GM21528 (cell line): ENCODE measurements at regions not wholly inside any gene's neighbourhood (a gene's known extent, or its start where the extent isn't known, plus 50 kb on each side); places are given as distances from the start of the nearest gene placed in this dataset.
A peak's percentile ranks its signal among the peaks of the same experiment; 100 is the strongest.

Experiments
- ATAC-seq: cut with Tn5 transposase; IDR thresholded peaks from one replicate; pipeline ENCODE4 v1.9.1; 2021; ENCODE audit warnings: mild to moderate bottlenecking, moderate library complexity; ENCODE audit not compliant: unreplicated experiment, low FRiP score

DNA sequence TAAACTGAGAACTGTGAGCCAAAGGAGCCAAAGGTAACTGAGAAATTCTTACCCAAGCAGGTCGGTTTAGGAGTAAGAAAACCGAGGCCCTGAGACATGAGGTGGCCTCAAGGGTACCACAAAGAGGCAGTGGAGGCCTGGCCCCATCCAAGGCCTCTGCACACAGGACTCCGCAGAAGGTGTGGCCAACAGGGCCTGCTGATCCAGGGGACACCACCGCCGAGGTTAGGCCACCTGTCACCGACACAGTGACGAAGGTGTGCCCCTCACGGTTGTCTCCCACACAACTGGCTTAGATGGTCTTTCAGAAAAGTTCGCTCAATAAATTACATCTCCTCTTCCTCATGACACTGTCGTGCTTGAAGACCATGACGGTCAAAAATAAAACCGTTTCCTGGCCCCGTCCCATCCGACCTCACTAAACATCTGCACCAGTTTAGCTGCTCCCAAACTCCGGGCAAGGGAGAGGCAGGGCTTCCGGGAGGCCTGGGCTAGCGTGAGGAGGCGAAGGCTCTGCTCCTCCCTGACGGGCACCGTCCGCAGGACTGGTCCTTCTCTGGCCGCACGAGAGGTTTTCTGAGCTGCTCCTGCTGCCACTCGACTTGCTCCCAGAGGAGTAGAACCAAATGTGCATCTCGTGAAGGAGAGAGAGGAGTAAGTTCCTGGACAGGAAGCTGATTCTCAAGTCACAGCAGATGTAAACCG, 442.0 kb downstream of the EIPR1 start:
- ATAC-seq = no peak

GRCh38 chr2:2933426-2933825, 444.2 kb downstream of the EIPR1 start:
- ATAC-seq = no peak

GRCh38 chr2:2932692-2933305, 444.8 kb downstream of the EIPR1 start:
- no peak for ATAC-seq

- no peak for ATAC-seq
These were observed 445.4 kb downstream of the EIPR1 start for GRCh38 chr2:2932189-2932588.

GRCh38 chr2:2931318-2932075, 446.1 kb downstream of the EIPR1 start:
- ATAC-seq = no peak

DNA sequence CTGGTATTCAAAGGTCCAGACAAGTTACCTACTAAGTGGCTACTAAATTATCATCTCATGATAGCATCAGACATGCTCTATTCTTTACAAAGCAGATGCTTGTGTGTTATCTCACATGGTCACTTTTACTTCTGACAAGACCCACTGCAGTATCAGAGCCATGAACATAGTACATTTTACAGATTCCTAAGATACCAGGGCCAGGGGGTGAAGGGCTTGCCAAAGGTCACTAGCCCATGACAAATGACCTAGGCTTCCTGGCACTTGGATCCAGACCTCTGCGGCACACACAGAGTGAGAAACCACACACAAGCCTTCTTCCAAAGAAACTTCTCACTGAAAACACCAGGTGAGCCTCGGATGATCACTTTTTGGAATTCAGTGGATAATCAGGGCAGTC, 446.8 kb downstream of the EIPR1 start:
- ATAC-seq = no peak

- ATAC-seq = peak; percentile 64
These were observed 450.8 kb downstream of the EIPR1 start for GRCh38 chr2:2926858-2927175.

- ATAC-seq = peak; percentile 64
These were observed 451.4 kb downstream of the EIPR1 start for GRCh38 chr2:2926009-2926857.

GRCh38 chr2:2922156-2922555, 455.5 kb downstream of the EIPR1 start:
- no peak for ATAC-seq

DNA sequence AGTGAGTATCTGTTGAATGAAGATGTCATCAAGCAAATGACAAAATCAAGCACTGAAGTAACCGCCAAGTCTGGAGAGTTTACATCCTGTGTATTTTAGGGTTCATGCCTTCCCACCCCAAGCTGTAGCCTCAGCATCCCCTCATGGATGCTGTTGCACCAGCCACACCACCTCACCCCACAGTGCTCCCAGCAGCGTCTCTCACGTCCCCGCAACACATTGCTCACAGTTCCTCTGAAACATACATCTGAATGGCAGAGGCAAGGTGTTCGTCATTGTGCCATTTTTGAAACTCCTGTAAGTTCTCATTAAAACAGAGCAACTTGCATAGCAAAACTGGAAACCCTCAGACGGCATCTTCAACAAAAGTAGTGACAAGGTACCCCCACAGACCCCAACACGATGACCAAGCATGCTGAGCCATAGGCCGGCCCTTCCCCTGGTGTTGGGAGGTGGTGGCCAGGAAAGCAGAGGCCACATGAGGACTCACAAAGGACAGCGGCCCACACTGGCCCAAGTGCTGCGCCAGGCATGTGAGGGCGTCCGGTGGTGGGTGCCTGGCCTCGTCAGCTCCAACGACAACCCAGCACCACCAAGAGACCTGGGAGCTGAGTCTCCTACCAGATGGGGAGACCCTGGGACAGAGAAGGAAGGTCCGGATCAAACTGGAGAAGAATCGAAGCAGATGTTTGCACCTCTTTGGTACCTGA, 456.5 kb downstream of the EIPR1 start:
- no peak for ATAC-seq

DNA sequence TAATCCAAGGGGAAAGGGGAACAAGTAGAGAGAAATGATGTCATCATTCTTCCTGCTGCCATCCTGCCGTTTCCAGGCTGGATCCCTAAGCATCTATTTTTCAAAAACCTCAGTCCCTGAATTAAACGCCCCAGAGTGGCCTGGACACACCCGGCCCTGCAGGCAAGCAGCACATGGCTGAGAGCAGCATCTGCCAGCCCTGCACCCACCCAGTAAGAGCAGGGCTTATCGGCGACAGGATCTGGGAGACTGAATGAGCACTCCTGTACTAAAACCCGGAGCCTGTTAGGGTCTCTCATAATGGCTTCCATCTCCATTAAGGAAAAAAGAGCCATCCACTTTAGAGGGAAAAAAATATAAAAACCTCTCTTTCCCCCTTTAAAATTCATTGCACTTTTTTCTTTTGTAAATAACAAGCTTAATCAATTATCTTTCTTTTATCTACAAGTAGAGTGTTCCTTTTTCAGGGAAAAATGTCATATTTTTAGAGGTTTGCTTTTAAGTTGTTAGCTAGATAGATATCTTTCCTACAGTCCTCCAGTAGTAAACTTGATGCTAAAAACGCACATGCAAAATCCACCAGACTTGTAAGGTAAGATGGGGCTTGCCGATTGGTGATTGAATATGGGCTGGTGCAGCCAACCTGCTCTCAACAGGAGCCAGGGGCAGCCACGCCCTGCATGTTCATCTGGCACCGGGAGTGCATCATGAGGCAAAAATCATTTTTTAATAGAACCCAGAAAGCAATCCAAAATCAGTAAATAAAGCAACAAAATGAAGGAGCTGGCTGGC, 457.8 kb downstream of the EIPR1 start:
- ATAC-seq = no peak

DNA sequence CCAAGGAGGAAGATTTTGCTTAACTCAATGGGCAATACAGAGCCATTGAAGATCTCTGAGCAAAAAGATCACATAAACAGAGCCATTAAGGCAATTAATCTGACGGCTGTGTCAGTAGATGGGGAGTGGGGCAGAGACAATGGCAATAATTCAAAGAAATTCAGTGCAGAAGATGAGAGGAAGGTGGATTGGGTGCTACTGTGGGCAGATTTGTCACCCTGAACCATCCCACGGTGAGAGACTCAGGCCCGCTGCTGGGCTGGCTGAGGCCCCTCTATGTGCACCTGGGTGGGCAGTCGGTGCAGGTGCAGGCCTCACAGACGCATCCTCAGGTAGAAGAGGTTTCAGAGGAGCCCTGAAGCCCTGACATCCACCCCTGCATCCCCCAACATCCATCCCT, 458.6 kb downstream of the EIPR1 start:
- no peak for ATAC-seq

- no peak for ATAC-seq
These were observed 461.0 kb downstream of the EIPR1 start for GRCh38 chr2:2916621-2917020.

- no peak for ATAC-seq
These were observed 463.4 kb downstream of the EIPR1 start for GRCh38 chr2:2914252-2914651.

DNA sequence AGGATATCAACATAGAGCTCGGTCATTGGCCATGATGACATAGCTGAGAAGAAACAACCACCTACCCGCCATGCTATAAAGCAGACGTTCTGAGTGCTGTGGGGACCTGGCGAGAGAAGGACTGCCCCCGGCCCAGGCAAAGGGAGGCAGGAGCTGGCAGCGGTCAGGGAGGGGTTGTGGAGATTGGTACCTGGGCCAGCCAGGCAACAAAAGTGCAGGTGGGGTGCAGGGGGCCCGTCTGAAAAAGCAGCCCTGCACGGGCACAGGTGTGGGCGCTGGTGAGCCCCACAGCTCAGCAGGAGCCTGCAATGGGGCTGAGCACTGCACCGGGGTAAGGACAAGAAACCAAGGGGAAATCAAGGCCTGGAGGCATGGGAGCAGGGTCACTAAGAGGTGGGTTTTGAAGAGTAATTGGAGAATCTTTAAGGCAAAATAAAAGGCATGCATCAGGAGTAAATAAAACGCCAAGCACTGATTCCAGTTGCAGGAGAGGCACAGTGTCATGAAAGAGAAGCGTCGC, 464.0 kb downstream of the EIPR1 start:
- ATAC-seq = no peak

DNA sequence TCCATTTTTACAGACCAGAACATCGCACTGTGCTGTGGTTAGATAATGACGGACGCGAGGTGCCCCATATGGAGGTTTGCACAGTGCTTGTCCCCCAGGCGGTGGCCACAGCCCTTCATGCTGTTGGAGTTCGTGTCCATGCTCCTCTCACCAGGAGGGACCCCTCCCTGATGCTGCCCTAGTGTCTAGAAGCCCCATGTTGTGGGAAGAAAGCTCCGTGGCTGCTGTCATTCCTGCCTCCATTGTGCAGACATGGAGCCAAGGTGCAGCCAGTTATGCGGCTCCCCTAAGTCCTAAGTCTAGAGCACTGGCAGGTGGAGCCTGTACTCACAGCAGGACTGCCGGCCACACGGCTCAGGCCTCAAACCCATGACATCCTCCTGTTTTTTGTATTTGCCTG, 464.9 kb downstream of the EIPR1 start:
- ATAC-seq = no peak

DNA sequence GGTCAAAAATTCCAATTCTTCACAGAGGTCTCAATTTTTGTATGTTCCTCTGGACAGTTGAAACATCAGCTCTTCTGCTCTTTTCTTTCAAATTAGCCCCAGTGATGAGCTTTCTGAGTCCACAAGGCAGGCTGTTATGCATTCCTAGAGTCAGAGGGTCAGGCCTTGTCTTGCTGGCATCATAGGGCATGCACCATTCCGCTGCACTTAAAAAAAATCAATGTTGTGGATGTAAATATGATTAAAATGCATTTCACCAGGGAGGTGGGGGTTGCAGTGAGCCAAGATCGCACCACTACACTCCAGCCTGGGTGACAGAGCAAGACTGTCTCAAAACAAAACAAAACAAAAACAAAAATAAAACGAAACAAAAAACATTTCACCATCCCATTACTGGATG, 465.3 kb downstream of the EIPR1 start:
- no peak for ATAC-seq

GRCh38 chr2:2910259-2910658, 467.4 kb downstream of the EIPR1 start:
- ATAC-seq = no peak
